SK-N-MC (cell line): ENCODE measurements at regions not wholly inside any gene's neighbourhood (a gene's known extent, or its start where the extent isn't known, plus 50 kb on each side); places are given as distances from the start of the nearest gene placed in this dataset.

Source experiments
- EZH2 ChIP-seq: fragments of 200-600 bp; sonication (generic); IDR thresholded peaks from one replicate; pipeline ENCODE4 v1.6.1; 2017; ENCODE audit warnings: antibody characterized with exemption
- FOXP2 ChIP-seq: optimal IDR thresholded peaks from 2 replicates; pipeline ENCODE3; 2011; ENCODE audit warnings: mild to moderate bottlenecking, moderate library complexity; ENCODE audit not compliant: insufficient read depth; ENCODE audit errors: extremely low read length, control extremely low read depth
- POLR2AphosphoS5 ChIP-seq: IDR thresholded peaks from 2 replicates; pipeline ENCODE4 v1.6.1; 2012; ENCODE audit warnings: mild to moderate bottlenecking, low read depth, low read length, borderline replicate concordance

GRCh38 chr2:226299771-226300170 lies 499.8 kb downstream of the IRS1 start:
- TF ChIP-seq POLR2AphosphoS5 (no peak), EZH2 (no peak), FOXP2 (no peak)
